Upper lobe of right lung (tissue), 1 donor: ENCODE measurements at regions not wholly inside any gene's neighbourhood (a gene's known extent, or its start where the extent isn't known, plus 50 kb on each side); places are given as distances from the start of the nearest gene placed in this dataset.

Source experiments
- ATAC-seq: fragments of 200-7000 bp; cut with Tn5 transposase; one replicate; pipeline ENCODE4 v1.9.1; 2020; ENCODE audit warnings: mild to moderate bottlenecking, moderate library complexity
- DNase-seq: peaks from one replicate; pipeline ENCODE4 v3.0.0-alpha.2; 2020
- H3K27ac ChIP-seq: fragments of 200-600 bp; one replicate; pipeline ENCODE4 v1.8.0; 2022
- H3K27me3 ChIP-seq: fragments of 200-600 bp; one replicate; pipeline ENCODE4 v1.8.0; 2022; ENCODE audit warnings: mild to moderate bottlenecking
- H3K36me3 ChIP-seq: fragments of 200-600 bp; one replicate; pipeline ENCODE4 v1.8.0; 2022
- H3K4me1 ChIP-seq: fragments of 200-600 bp; one replicate; pipeline ENCODE4 v1.8.0; 2022
- H3K4me3 ChIP-seq: fragments of 200-600 bp; one replicate; pipeline ENCODE4 v1.8.0; 2022; ENCODE audit warnings: mild to moderate bottlenecking
- H3K9me3 ChIP-seq: fragments of 200-600 bp; one replicate; pipeline ENCODE4 v1.8.0; 2022
- CTCF ChIP-seq: fragments of 200-600 bp; IDR thresholded peaks from one replicate; pipeline ENCODE4 v1.8.0; 2022; ENCODE audit warnings: antibody characterized with exemption
- intact Hi-C: fragments of 100-400 bp; cut with DNase I; formaldehyde crosslinking; loops from one replicate; pipeline ENCODE4 v1.11.0; 2022
- donor health status: DM: no; HTN: yes; CAD: no; lungs with severe emphysema.

GRCh38 chr16:85183564-85183963 is 71.3 kb upstream of the CIBAR2 start:
- no peak for TF ChIP-seq CTCF
- H3K4me3 ChIP-seq: no peak overlapping the region
- H3K9me3 ChIP-seq: peaks cover 3% of the 10 kb centered on the region
- intact Hi-C loops: no loop called here
- H3K27me3 ChIP-seq: no peaks in the 10 kb centered on the region
- no peaks in the 10 kb centered on the region for H3K4me1 ChIP-seq
- H3K27ac ChIP-seq: no peak overlapping the region
- H3K36me3 ChIP-seq: no peaks in the 10 kb centered on the region
- DNase-seq: no peak
- no peak for ATAC-seq

- Histone ChIP-seq H3K9me3 (peaks cover 3% of the 10 kb centered on the region), H3K4me1 (peaks cover 6% of the 10 kb centered on the region), H3K4me3 (no peak overlapping the region), H3K36me3 (no peaks in the 10 kb centered on the region), H3K27me3 (no peaks in the 10 kb centered on the region), H3K27ac (no peak overlapping the region)
- DNase-seq (no peak), ATAC-seq (no peak)
- TF ChIP-seq CTCF: no peak
- intact Hi-C loops: no loop called here
These were observed 72.1 kb upstream of the CIBAR2 start for GRCh38 chr16:85184404-85184803.

- ATAC-seq (no peak), DNase-seq (no peak)
- intact Hi-C loops: no loop called here
- H3K4me3 ChIP-seq: no peak overlapping the region
- H3K9me3 ChIP-seq: peaks cover 3% of the 10 kb centered on the region
- no peaks in the 10 kb centered on the region for H3K27me3 ChIP-seq
- no peaks in the 10 kb centered on the region for H3K36me3 ChIP-seq
- TF ChIP-seq CTCF: no peak
- H3K27ac ChIP-seq: no peak overlapping the region
- H3K4me1 ChIP-seq: peaks cover 6% of the 10 kb centered on the region
These were observed 73.2 kb upstream of the CIBAR2 start for GRCh38 chr16:85185303-85186100.

- Histone ChIP-seq H3K9me3 (peaks cover 3% of the 10 kb centered on the region), H3K4me1 (peaks cover 6% of the 10 kb centered on the region), H3K27ac (no peak overlapping the region), H3K27me3 (no peaks in the 10 kb centered on the region), H3K36me3 (no peaks in the 10 kb centered on the region), H3K4me3 (no peak overlapping the region)
- intact Hi-C loops: no loop called here
- peak; percentile 7 for ATAC-seq
- no peak for DNase-seq
- no peak for TF ChIP-seq CTCF
These were observed 74.7 kb upstream of the CIBAR2 start for GRCh38 chr16:85187002-85187401.

GRCh38 chr16:85187447-85187846 is 75.2 kb upstream of the CIBAR2 start:
- no peaks in the 10 kb centered on the region for H3K27me3 ChIP-seq
- intact Hi-C loops: no loop called here
- TF ChIP-seq CTCF: no peak
- ATAC-seq: peak; percentile 7
- DNase-seq: no peak
- H3K27ac ChIP-seq: no peak overlapping the region
- peaks cover 3% of the 10 kb centered on the region for H3K9me3 ChIP-seq
- H3K4me1 ChIP-seq: peaks cover 6% of the 10 kb centered on the region
- no peak overlapping the region for H3K4me3 ChIP-seq
- no peaks in the 10 kb centered on the region for H3K36me3 ChIP-seq
